HepG2 (cell line): ENCODE measurements at regions not wholly inside any gene's neighbourhood (a gene's known extent, or its start where the extent isn't known, plus 50 kb on each side); places are given as distances from the start of the nearest gene placed in this dataset.
A peak's percentile ranks its signal among the peaks of the same experiment; 100 is the strongest.

ENCODE experiments used
- AKAP8 ChIP-seq: sonication (generic); formaldehyde crosslinking; IDR thresholded peaks from 2 replicates; pipeline ENCODE4 v1.5.1; 2020; ENCODE audit warnings: mild to moderate bottlenecking, missing genetic modification reagents
- BORCS8-MEF2B ChIP-seq: sonication (generic); formaldehyde crosslinking; IDR thresholded peaks from 2 replicates; pipeline ENCODE4 v1.8.0; 2022; ENCODE audit warnings: mild to moderate bottlenecking, missing genetic modification reagents
- CCDC6 ChIP-seq: sonication (generic); formaldehyde crosslinking; IDR thresholded peaks from 2 replicates; pipeline ENCODE4 v1.8.1; 2022; ENCODE audit warnings: mild to moderate bottlenecking, missing genetic modification reagents, moderate library complexity
- CHCHD3 ChIP-seq: sonication (generic); formaldehyde crosslinking; IDR thresholded peaks from 2 replicates; pipeline ENCODE4 v1.8.0; 2022; ENCODE audit warnings: mild to moderate bottlenecking, missing genetic modification reagents, moderate library complexity
- ETV5 ChIP-seq: IDR thresholded peaks from 2 replicates; pipeline ENCODE4 v1.6.1; 2018; ENCODE audit warnings: missing biosample characterization, missing genetic modification reagents, inconsistent platforms, borderline replicate concordance
- FOSL2 ChIP-seq: sonication (generic); formaldehyde crosslinking; IDR thresholded peaks from 2 replicates; pipeline ENCODE4 v1.4.0; 2020; ENCODE audit warnings: missing genetic modification reagents
- GPN1 ChIP-seq: sonication (generic); formaldehyde crosslinking; IDR thresholded peaks from 2 replicates; pipeline ENCODE4 v1.5.1; 2020; ENCODE audit warnings: missing genetic modification reagents, borderline replicate concordance
- HNRNPLL ChIP-seq: fragments of 200-400 bp; formaldehyde crosslinking; IDR thresholded peaks from 2 replicates; pipeline ENCODE4 v1.6.1; 2017; ENCODE audit warnings: mild to moderate bottlenecking, low read depth, low read length; ENCODE audit not compliant: poor library complexity, severe bottlenecking
- KMT2B ChIP-seq: IDR thresholded peaks from 2 replicates; pipeline ENCODE4 v1.6.1; 2016; ENCODE audit warnings: missing genetic modification reagents, missing compliant biosample characterization
- MED8 ChIP-seq: sonication (generic); formaldehyde crosslinking; IDR thresholded peaks from 2 replicates; pipeline ENCODE4 v1.8.1; 2023; ENCODE audit warnings: mild to moderate bottlenecking, missing genetic modification reagents; ENCODE audit not compliant: insufficient replicate concordance
- MZF1 ChIP-seq: sonication (generic); formaldehyde crosslinking; IDR thresholded peaks from 2 replicates; pipeline ENCODE4 v1.8.1; 2023; ENCODE audit warnings: mild to moderate bottlenecking, missing genetic modification reagents, borderline replicate concordance
- NBN ChIP-seq: fragments of 450-650 bp; conservative IDR thresholded peaks from 2 replicates; pipeline ENCODE4 v1.6.1; 2017
- PHF5A ChIP-seq: IDR thresholded peaks from one replicate; pipeline ENCODE4 v1.6.1; 2018; ENCODE audit warnings: low read depth, missing genetic modification reagents; ENCODE audit not compliant: unreplicated experiment
- POLR2A ChIP-seq, 2 experiments: IDR thresholded peaks; 2 replicates each; pipeline ENCODE4 v1.6.1; 2011; ENCODE audit warnings: low read depth in 2 of 2, low read length in 2 of 2, mild to moderate bottlenecking in 1 of 2, moderate library complexity in 1 of 2; ENCODE audit not compliant: insufficient read depth in 1 of 2
- POLR2AphosphoS2 ChIP-seq: IDR thresholded peaks from 2 replicates; pipeline ENCODE4 v1.6.1; 2011; ENCODE audit warnings: low read depth, low read length, improper control_type of control experiment
- RFX1 ChIP-seq: fragments of 450-650 bp; IDR thresholded peaks from 2 replicates; pipeline ENCODE4 v1.6.1; 2017
- RFX3 ChIP-seq: IDR thresholded peaks from 2 replicates; pipeline ENCODE4 v1.6.1; 2016; ENCODE audit warnings: missing biosample characterization, missing genetic modification reagents
- RFXAP ChIP-seq: sonication (generic); formaldehyde crosslinking; IDR thresholded peaks from 2 replicates; pipeline ENCODE4 v1.4.0; 2020; ENCODE audit warnings: missing genetic modification reagents, borderline replicate concordance
- SAFB2 ChIP-seq: sonication (generic); formaldehyde crosslinking; IDR thresholded peaks from 2 replicates; pipeline ENCODE4 v1.5.1; 2020; ENCODE audit warnings: missing genetic modification reagents, low read depth, mild to moderate bottlenecking, borderline replicate concordance
- SCMH1 ChIP-seq: sonication (generic); formaldehyde crosslinking; IDR thresholded peaks from 2 replicates; pipeline ENCODE4 v1.9.0; 2021; ENCODE audit warnings: missing genetic modification reagents, mild to moderate bottlenecking, borderline replicate concordance
- TARDBP ChIP-seq: sonication (generic); formaldehyde crosslinking; IDR thresholded peaks from 2 replicates; pipeline ENCODE4 v1.8.0; 2022; ENCODE audit warnings: mild to moderate bottlenecking, missing genetic modification reagents
- ZC3H4 ChIP-seq: sonication (generic); formaldehyde crosslinking; IDR thresholded peaks from 2 replicates; pipeline ENCODE4 v1.4.0; 2020; ENCODE audit warnings: missing genetic modification reagents, borderline replicate concordance
- ZFAT ChIP-seq: sonication (generic); formaldehyde crosslinking; conservative IDR thresholded peaks from 2 replicates; pipeline ENCODE4 v1.8.1; 2023; ENCODE audit warnings: missing genetic modification reagents, inconsistent platforms
- ZIK1 ChIP-seq: sonication (generic); formaldehyde crosslinking; IDR thresholded peaks from 2 replicates; pipeline ENCODE4 v1.5.0; 2020; ENCODE audit warnings: mild to moderate bottlenecking, low read depth, missing genetic modification reagents, borderline replicate concordance
- ZMYM4 ChIP-seq: sonication (generic); formaldehyde crosslinking; IDR thresholded peaks from 2 replicates; pipeline ENCODE4 v1.8.1; 2023; ENCODE audit warnings: mild to moderate bottlenecking, missing genetic modification reagents
- ZNF121 ChIP-seq: sonication (generic); formaldehyde crosslinking; IDR thresholded peaks from 2 replicates; pipeline ENCODE4 v1.5.0; 2020; ENCODE audit warnings: mild to moderate bottlenecking, missing genetic modification reagents
- ZNF225 ChIP-seq: sonication (generic); formaldehyde crosslinking; IDR thresholded peaks from 2 replicates; pipeline ENCODE4 v1.4.0; 2020; ENCODE audit warnings: mild to moderate bottlenecking, missing genetic modification reagents
- ZNF333 ChIP-seq: sonication (generic); formaldehyde crosslinking; IDR thresholded peaks from 2 replicates; pipeline ENCODE4 v1.4.0; 2020; ENCODE audit warnings: mild to moderate bottlenecking, missing genetic modification reagents, borderline replicate concordance
- ZNF343 ChIP-seq: sonication (generic); formaldehyde crosslinking; IDR thresholded peaks from 2 replicates; pipeline ENCODE4 v1.4.0; 2020; ENCODE audit warnings: mild to moderate bottlenecking, missing genetic modification reagents
- ZNF44 ChIP-seq: sonication (generic); formaldehyde crosslinking; IDR thresholded peaks from 2 replicates; pipeline ENCODE4 v1.5.1; 2020; ENCODE audit warnings: mild to moderate bottlenecking, missing genetic modification reagents
- ZNF615 ChIP-seq: sonication (generic); formaldehyde crosslinking; IDR thresholded peaks from 2 replicates; pipeline ENCODE4 v1.5.0; 2020; ENCODE audit warnings: mild to moderate bottlenecking, missing genetic modification reagents, borderline replicate concordance
- ZNF7 ChIP-seq: IDR thresholded peaks from 2 replicates; pipeline ENCODE4 v1.6.1; 2016; ENCODE audit warnings: missing biosample characterization, missing genetic modification reagents
- ZNF891 ChIP-seq: sonication (generic); formaldehyde crosslinking; IDR thresholded peaks from 2 replicates; pipeline ENCODE4 v1.5.0; 2020; ENCODE audit warnings: mild to moderate bottlenecking, missing genetic modification reagents
- ZSCAN21 ChIP-seq: sonication (generic); formaldehyde crosslinking; IDR thresholded peaks from 2 replicates; pipeline ENCODE4 v1.8.0; 2022; ENCODE audit warnings: mild to moderate bottlenecking, missing genetic modification reagents, moderate library complexity, borderline replicate concordance
- TF ChIP-seq, protein P1 (sequence below): sonication (generic); formaldehyde crosslinking; IDR thresholded peaks from 2 replicates; pipeline ENCODE4 v1.8.0; 2022; ENCODE audit warnings: mild to moderate bottlenecking, missing genetic modification reagents, moderate library complexity

DNA sequence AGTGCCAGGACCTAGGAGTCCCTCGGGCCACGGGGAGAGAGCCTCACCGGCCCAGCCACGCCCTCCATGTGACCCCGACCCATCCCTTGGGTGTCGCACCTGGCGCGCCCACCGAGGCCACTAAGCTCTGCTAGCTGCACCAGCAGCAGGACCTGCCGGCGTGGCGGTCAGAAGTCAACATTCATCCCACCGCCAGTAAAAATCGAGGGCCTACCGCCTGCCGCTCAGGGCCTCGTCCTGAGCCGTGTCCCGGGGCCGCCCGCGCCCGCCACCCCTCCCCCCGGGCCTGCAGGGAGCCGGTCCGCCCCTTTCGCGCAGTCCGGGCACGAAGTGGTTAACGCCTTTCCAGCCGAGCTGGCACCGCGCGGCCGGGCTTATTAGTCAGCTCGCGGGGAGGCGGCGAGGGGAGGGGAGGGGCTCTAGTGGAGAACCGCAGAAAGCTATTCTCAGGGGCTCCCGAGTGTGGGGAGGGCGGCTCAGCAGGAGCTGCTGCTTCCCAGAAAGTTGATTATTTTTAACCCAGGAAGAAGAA, 124.4 kb downstream of the C9orf50 start (continued):
- TF ChIP-seq POLR2AphosphoS2 (no peak), HNRNPLL (peak; percentile 31), CHCHD3 (CRISPR knock-in tag) (0 out of 2 replicates have a peak, but pooled peaks have one; percentile 50), ZIK1 (CRISPR knock-in tag) (0 out of 2 replicates have a peak, but pooled peaks have one; percentile 37), ZMYM4 (CRISPR knock-in tag) (peak; percentile 59; the same call in 1 of the 2 replicates), NBN (no peak), ZNF121 (peak; percentile 46; the same call in 1 of the 2 replicates), ZNF44 (CRISPR knock-in tag) (no peak), ZSCAN21 (CRISPR knock-in tag) (no peak), CCDC6 (peak; percentile 47), ZFAT (CRISPR knock-in tag) (no peak), PHF5A (CRISPR knock-in tag) (peak; percentile 55), TARDBP (peak; percentile 41; the same call in 1 of the 2 replicates), BORCS8-MEF2B (CRISPR knock-in tag) (peak; percentile 66; the same call in 1 of the 2 replicates), GPN1 (CRISPR knock-in tag) (0 out of 2 replicates have a peak, but pooled peaks have one; percentile 20), ETV5 (CRISPR knock-in tag) (no peak; the same call in none of the 2 replicates), ZNF891 (0 out of 2 replicates have a peak, but pooled peaks have one; percentile 4), RFX1 (no peak), MED8 (no peak), ZNF615 (CRISPR knock-in tag) (no peak), POLR2A (IDR thresholded peaks at IDR 0.05; ENCODE audit: insufficient read depth in 1 of 2, low read depth in 2 of 2, low read length in 2 of 2) (no peak), MZF1 (CRISPR knock-in tag) (no peak), SCMH1 (no peak), FOSL2 (CRISPR knock-in tag) (peak; percentile 88), ZNF343 (CRISPR knock-in tag) (no peak; the same call in 1 of the 2 replicates), AKAP8 (CRISPR knock-in tag) (no peak; the same call in none of the 2 replicates), RFX3 (CRISPR knock-in tag) (no peak), ZNF225 (CRISPR knock-in tag) (0 out of 2 replicates have a peak, but pooled peaks have one; percentile 32), SAFB2 (CRISPR knock-in tag) (peak; percentile 82), ZNF7 (CRISPR knock-in tag) (no peak), ZNF333 (CRISPR knock-in tag) (no peak), KMT2B (CRISPR knock-in tag) (no peak), RFXAP (peak; percentile 53; the same call in 1 of the 2 replicates), ZC3H4 (CRISPR knock-in tag) (peak; percentile 83; the same call in 1 of the 2 replicates)
- TF ChIP-seq, protein P1, sequence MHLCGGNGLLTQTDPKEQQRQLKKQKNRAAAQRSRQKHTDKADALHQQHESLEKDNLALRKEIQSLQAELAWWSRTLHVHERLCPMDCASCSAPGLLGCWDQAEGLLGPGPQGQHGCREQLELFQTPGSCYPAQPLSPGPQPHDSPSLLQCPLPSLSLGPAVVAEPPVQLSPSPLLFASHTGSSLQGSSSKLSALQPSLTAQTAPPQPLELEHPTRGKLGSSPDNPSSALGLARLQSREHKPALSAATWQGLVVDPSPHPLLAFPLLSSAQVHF, result no peak
